Right lobe of liver (tissue), 4 donors: ENCODE measurements at regions not wholly inside any gene's neighbourhood (a gene's known extent, or its start where the extent isn't known, plus 50 kb on each side); places are given as distances from the start of the nearest gene placed in this dataset.

Source experiments
- POLR2A ChIP-seq: fragments of 450-650 bp; IDR thresholded peaks from one replicate; pipeline ENCODE4 v1.6.1; 2017; ENCODE audit warnings: antibody characterized with exemption, mild to moderate bottlenecking
- TF ChIP-seq, protein P1 (sequence below), 4 donors: fragments of 200-600 bp in 3 of 4; fragments of 450-650 bp in 1 of 4; IDR thresholded peaks; one replicate each; pipeline versions ENCODE4 v1.5.1 to v1.8.0; 2016 to 2022; ENCODE audit warnings: antibody characterized with exemption in 4 of 4, mild to moderate bottlenecking in 2 of 4
- donor health status: DM: no; HTN: no; CAD: no.
- donor health status: DM: no; HTN: no; CAD: no.
- donor health status: DM: no; HTN: yes; CAD: no.

GRCh38 chr2:66865161-66865560 is 430.2 kb downstream of the MEIS1 start:
- no peak for TF ChIP-seq POLR2A
- TF ChIP-seq, protein P1, sequence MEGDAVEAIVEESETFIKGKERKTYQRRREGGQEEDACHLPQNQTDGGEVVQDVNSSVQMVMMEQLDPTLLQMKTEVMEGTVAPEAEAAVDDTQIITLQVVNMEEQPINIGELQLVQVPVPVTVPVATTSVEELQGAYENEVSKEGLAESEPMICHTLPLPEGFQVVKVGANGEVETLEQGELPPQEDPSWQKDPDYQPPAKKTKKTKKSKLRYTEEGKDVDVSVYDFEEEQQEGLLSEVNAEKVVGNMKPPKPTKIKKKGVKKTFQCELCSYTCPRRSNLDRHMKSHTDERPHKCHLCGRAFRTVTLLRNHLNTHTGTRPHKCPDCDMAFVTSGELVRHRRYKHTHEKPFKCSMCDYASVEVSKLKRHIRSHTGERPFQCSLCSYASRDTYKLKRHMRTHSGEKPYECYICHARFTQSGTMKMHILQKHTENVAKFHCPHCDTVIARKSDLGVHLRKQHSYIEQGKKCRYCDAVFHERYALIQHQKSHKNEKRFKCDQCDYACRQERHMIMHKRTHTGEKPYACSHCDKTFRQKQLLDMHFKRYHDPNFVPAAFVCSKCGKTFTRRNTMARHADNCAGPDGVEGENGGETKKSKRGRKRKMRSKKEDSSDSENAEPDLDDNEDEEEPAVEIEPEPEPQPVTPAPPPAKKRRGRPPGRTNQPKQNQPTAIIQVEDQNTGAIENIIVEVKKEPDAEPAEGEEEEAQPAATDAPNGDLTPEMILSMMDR (IDR thresholded peaks at IDR 0.05), result no peak
